IPS-18c (cell line): ENCODE measurements at regions not wholly inside any gene's neighbourhood (a gene's known extent, or its start where the extent isn't known, plus 50 kb on each side); places are given as distances from the start of the nearest gene placed in this dataset.
"Not testable (repeated sequence)": the region's sequence is repeated elsewhere in the genome, so short reads cannot be mapped to it uniquely, and the experiment has no call there.

ENCODE experiments used
- H3K4me3 ChIP-seq: 2 replicates; pipeline ENCODE4 v1.7.0; 2013; ENCODE audit warnings: low read depth, mild to moderate bottlenecking, low read length, moderate library complexity; ENCODE audit not compliant: insufficient read depth
- H3K9me3 ChIP-seq: one replicate; pipeline ENCODE4 v1.6.1; 2013; ENCODE audit warnings: mild to moderate bottlenecking, low read length, moderate library complexity; ENCODE audit not compliant: control insufficient read depth, insufficient read depth

- Histone ChIP-seq H3K9me3 (no peaks in the 10 kb centered on the region), H3K4me3 (no peak overlapping the region)
Observed at GRCh38 chr13:50225193-50226155, 210.2 kb downstream of the KCNRG start.

- no peaks in the 10 kb centered on the region for H3K9me3 ChIP-seq
- no peak overlapping the region for H3K4me3 ChIP-seq
Observed at GRCh38 chr13:50226515-50227155, 211.4 kb downstream of the KCNRG start.

GRCh38 chr13:50227361-50227760, 212.1 kb downstream of the KCNRG start:
- H3K4me3 ChIP-seq, result no peak overlapping the region
- H3K9me3 ChIP-seq, result peaks cover under 1% of the 10 kb centered on the region

DNA sequence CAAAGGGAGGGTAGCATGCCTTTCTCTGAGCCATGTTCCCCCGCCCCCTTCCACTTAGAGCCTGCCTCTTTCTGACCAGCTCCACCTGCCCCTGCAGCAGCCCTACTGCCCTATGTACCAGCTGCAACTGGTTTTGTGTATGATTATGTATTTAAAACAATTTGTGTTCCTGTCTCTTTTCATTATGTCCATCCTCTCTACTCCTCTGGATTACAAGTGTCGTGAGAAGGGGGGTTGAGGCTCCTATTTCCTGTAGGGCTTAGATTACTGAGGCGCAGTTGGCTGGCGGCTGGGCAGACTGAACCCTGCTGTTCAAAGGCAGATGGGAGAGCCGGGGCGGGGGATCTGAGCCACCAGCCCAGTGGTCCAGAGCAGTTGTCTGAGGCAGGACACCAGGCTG, 213.3 kb downstream of the KCNRG start:
- H3K4me3 ChIP-seq, result no peak overlapping the region
- peaks cover 2% of the 10 kb centered on the region for H3K9me3 ChIP-seq

DNA sequence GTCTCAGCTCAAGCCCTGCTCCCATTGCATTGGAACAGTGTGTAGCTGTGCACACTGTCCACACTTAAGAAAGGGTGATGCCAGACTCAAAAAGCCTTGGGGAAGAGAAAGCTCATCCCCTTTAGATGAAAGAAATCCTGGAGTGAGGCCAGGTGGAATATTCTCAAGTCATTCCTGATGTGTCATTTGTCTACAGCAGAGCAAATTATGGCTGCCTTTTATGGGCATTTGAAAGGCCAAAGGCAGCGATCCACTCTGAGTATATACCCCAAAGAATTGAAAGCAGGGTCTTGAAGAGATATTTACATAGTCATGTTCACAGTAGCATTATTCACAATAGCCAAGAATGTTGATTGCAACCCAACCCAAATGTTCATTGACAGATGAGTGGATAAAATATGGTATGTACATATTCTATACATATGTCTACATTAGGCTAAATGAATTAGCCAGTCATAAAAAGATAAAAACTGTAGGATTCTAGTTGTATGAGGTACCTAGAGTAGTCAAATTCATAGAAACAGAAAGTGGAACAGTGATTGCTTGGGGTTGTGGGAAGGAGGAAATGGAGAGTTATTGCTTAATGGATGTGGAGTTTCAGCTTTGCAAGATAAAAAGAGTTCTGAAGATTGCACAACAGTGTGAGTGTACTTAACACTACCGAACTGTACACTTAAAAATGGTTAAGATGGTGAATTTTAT, 214.9 kb downstream of the KCNRG start:
- H3K4me3 ChIP-seq, result no peak overlapping the region

DNA sequence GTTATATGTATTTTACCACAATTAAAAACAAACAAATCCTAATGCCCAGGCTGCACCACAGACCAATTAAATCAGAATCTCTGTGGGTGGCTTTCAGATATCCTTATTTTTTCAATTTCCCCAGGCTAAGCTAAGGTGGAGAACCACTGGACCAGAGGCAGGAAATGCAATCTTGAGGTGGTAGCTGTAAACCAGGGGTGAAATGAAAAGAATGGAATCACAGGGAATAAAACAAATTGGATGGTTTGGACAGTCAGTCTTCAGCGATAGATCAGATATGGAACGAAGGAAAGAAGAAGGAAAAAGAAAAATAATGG, 215.4 kb downstream of the KCNRG start:
- H3K4me3 ChIP-seq, result no peak overlapping the region
- H3K9me3 ChIP-seq, result peaks cover 2% of the 10 kb centered on the region

More for the DNA sequence above, 214.9 kb downstream of the KCNRG start:
- peaks cover 2% of the 10 kb centered on the region for H3K9me3 ChIP-seq

DNA sequence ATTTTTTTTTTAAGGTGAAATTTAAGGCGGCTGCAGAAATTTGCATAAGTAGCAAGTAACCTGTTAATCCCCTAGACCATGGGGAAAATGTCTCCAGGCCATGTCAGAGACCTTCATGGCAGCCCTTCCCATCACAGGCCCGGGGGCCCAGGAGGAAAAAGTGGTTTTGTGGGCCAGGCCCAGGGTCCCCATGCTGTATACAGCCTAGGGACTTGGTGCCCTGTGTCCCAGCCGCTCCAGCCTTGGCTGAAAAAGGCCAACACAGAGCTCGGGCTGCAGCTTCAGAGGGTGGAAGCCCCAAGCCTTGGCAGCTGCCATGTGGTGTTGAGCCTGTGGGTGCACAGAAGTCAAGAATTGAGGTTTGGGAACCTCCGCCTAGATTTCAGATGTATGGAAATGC, 218.3 kb downstream of the KCNRG start:
- H3K4me3 ChIP-seq, H3K9me3 ChIP-seq: not testable (repeated sequence)

DNA sequence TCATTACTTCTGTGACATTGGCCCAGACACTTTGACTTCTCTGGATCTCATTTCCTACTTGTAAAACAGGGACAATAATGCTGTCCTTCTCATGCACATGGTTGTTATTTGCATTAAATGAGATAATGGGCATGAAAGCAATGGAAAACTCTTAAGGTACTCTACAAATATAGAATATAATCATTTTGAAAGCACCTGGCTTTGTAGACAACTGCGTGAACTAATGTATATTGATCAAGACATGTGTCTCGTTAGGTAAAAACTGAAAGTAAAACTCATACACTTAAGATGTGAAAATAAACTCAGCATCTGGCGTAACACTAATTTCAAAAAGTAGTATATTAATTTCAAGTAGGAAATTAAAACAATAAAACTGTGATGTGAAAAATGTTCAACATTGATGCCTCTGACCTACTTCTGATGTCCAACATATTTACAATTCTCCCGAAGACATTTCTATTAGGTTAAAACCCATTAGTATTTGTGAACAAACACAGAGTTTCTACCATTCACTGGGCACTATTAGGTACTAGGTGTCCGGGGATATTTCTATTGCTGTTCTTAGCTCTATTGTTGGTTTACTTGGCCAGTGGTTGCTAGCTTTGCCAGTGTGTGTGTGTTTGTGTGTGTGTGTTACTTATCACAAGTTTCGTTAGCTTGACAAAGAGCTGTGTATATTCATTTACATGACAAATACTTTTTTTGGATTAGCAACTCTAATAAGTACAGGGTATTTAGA, 220.5 kb downstream of the KCNRG start:
- no peak overlapping the region for H3K4me3 ChIP-seq
- peaks cover 2% of the 10 kb centered on the region for H3K9me3 ChIP-seq

- Histone ChIP-seq H3K9me3 (peaks cover 2% of the 10 kb centered on the region), H3K4me3 (no peak overlapping the region)
Observed at GRCh38 chr13:50236898-50237318, 221.7 kb downstream of the KCNRG start.

DNA sequence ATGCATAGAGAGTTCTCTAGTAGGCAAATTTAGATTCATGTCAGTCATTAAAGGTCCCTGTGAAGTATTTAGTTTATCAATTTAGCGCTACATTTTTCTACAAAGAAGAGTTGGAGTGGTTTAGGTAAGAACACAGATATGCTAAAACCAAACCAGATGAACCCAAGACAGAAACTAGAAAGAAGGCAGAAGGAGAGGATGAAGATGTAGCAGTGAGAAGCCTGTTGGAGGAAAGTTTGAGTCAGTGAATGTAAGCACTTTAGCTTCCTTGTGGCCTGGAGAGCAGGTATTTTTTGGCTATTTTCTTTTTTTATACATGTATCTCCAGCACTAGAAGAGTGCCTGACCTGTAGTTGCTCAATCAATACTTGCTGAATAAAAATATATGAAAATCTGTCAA, 223.7 kb downstream of the KCNRG start:
- H3K4me3 ChIP-seq, result no peak overlapping the region
- H3K9me3 ChIP-seq, result no peaks in the 10 kb centered on the region

DNA sequence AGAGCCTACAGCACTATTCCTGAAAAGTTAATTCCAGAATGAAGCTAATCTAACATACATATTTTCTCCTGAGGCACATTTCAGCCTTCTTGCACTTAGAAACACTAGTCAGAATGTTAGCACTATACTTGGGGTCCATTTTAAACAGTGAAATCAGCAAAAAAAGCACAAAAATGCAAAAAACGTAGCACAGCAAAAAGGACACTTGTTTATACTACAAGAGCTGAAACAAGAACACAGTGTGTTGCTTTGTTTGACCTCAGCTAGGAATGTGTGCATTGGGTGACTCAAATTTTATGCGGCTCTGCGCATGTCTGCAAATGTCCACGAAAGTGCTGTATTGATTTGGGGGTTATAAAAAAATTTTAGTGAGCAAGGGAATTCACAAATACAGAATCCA, 226.2 kb downstream of the KCNRG start:
- H3K9me3 ChIP-seq, result no peaks in the 10 kb centered on the region
- H3K4me3 ChIP-seq, result no peak overlapping the region

GRCh38 chr13:50243931-50244330, 228.7 kb downstream of the KCNRG start:
- no peak overlapping the region for H3K4me3 ChIP-seq
- no peaks in the 10 kb centered on the region for H3K9me3 ChIP-seq

- Histone ChIP-seq H3K4me3 (no peak overlapping the region), H3K9me3 (no peaks in the 10 kb centered on the region)
Observed at GRCh38 chr13:50244355-50244712, 229.1 kb downstream of the KCNRG start.

GRCh38 chr13:50244713-50245574, 229.7 kb downstream of the KCNRG start:
- no peaks in the 10 kb centered on the region for H3K9me3 ChIP-seq
- no peak overlapping the region for H3K4me3 ChIP-seq

GRCh38 chr13:50247223-50247622, 232.0 kb downstream of the KCNRG start:
- Histone ChIP-seq H3K4me3 (no peak overlapping the region), H3K9me3 (no peaks in the 10 kb centered on the region)

- Histone ChIP-seq H3K9me3 (no peaks in the 10 kb centered on the region), H3K4me3 (no peak overlapping the region)
Observed at GRCh38 chr13:50248516-50249143, 233.4 kb downstream of the KCNRG start.
